HEK293 (cell line): ENCODE measurements at regions not wholly inside any gene's neighbourhood (a gene's known extent, or its start where the extent isn't known, plus 50 kb on each side); places are given as distances from the start of the nearest gene placed in this dataset.

Source experiments
- CTCF ChIA-PET: fragments of 350-600 bp; formaldehyde crosslinking; extraction: SDS; loops from one replicate; lab custom pipeline; 2021; ENCODE audit warnings: antibody characterized with exemption; lab: Yijun Ruan, JAX
- POLR2A ChIA-PET: fragments of 300-600 bp; formaldehyde crosslinking; extraction: SDS; loops from one replicate; lab custom pipeline; 2020; ENCODE audit warnings: antibody characterized with exemption, inconsistent platforms; lab: Yijun Ruan, JAX
- H3K27ac ChIP-seq: fragments of 200-500 bp; sonication (Bioruptor generic); 2 replicates; pipeline ENCODE4 v1.5.1; 2014; ENCODE audit warnings: low read depth, low read length, control low read depth, inconsistent platforms; ENCODE audit errors: extremely low read depth
- H3K36me3 ChIP-seq, 2 experiments: fragments of 200-500 bp in 1 of 2; sonication (Bioruptor generic) in 1 of 2; 1 replicate in 1 of 2; 2 replicates in 1 of 2; pipeline ENCODE4 v1.5.1; 2014 to 2017; ENCODE audit warnings: inconsistent platforms in 2 of 2, low read length in 2 of 2; ENCODE audit not compliant: control insufficient read depth in 2 of 2, insufficient read depth in 1 of 2
- H3K4me1 ChIP-seq: fragments of 200-500 bp; sonication (Bioruptor generic); 2 replicates; pipeline ENCODE4 v1.5.1; 2014; ENCODE audit warnings: mild to moderate bottlenecking, low read length, inconsistent platforms; ENCODE audit not compliant: control insufficient read depth, insufficient read depth
- H3K4me3 ChIP-seq: 2 replicates; pipeline ENCODE4 v1.5.1; 2011; ENCODE audit warnings: low read depth, mild to moderate bottlenecking, control low read depth, low read length, moderate library complexity
- H3K9me3 ChIP-seq: fragments of 200-500 bp; sonication (Bioruptor generic); 2 replicates; pipeline ENCODE4 v1.5.1; 2014; ENCODE audit warnings: low read depth, low read length, inconsistent platforms; ENCODE audit not compliant: control insufficient read depth, insufficient read depth
- IKZF3 ChIP-seq: fragments of 450-650 bp; IDR thresholded peaks from 2 replicates; pipeline ENCODE4 v1.5.0; 2018; ENCODE audit warnings: missing biosample characterization, mild to moderate bottlenecking, missing genetic modification characterization, moderate library complexity
- KLF7 ChIP-seq: fragments of 450-650 bp; formaldehyde crosslinking; IDR thresholded peaks from 2 replicates; pipeline ENCODE4 v1.5.1; 2016; ENCODE audit warnings: missing biosample characterization, missing genetic modification characterization, borderline replicate concordance
- MEIS1 ChIP-seq: sonication (generic); formaldehyde crosslinking; IDR thresholded peaks from 2 replicates; pipeline ENCODE4 v1.8.1; 2022; ENCODE audit warnings: missing genetic modification reagents, mild to moderate bottlenecking, borderline replicate concordance
- YY1 ChIP-seq: fragments of 450-650 bp; formaldehyde crosslinking; IDR thresholded peaks from 2 replicates; pipeline ENCODE4 v1.5.1; 2018; ENCODE audit warnings: missing biosample characterization, missing genetic modification characterization
- ZNF138 ChIP-seq: fragments of 450-650 bp; formaldehyde crosslinking; IDR thresholded peaks from 2 replicates; pipeline ENCODE4 v1.5.1; 2016; ENCODE audit warnings: missing biosample characterization, missing genetic modification characterization, borderline replicate concordance
- ZNF157 ChIP-seq: fragments of 450-650 bp; formaldehyde crosslinking; IDR thresholded peaks from 2 replicates; pipeline ENCODE4 v1.5.1; 2016; ENCODE audit warnings: missing biosample characterization, missing genetic modification characterization
- ZNF202 ChIP-seq: fragments of 450-650 bp; formaldehyde crosslinking; IDR thresholded peaks from 2 replicates; pipeline ENCODE4 v1.5.1; 2016; ENCODE audit warnings: missing biosample characterization, missing genetic modification characterization, borderline replicate concordance
- ZNF302 ChIP-seq: fragments of 450-650 bp; formaldehyde crosslinking; IDR thresholded peaks from 2 replicates; pipeline ENCODE4 v1.5.1; 2016; ENCODE audit warnings: missing biosample characterization, missing genetic modification characterization, low read depth
- ZNF600 ChIP-seq: fragments of 450-650 bp; formaldehyde crosslinking; IDR thresholded peaks from 2 replicates; pipeline ENCODE4 v1.5.1; 2016; ENCODE audit warnings: missing biosample characterization, missing genetic modification characterization
- ZNF692 ChIP-seq: fragments of 450-650 bp; formaldehyde crosslinking; IDR thresholded peaks from 2 replicates; pipeline ENCODE4 v1.5.1; 2016; ENCODE audit warnings: missing biosample characterization, missing genetic modification characterization
- ZNF791 ChIP-seq: fragments of 450-650 bp; formaldehyde crosslinking; IDR thresholded peaks from 2 replicates; pipeline ENCODE4 v1.5.1; 2016; ENCODE audit warnings: missing biosample characterization, missing genetic modification characterization
- ZNF792 ChIP-seq: fragments of 450-650 bp; formaldehyde crosslinking; IDR thresholded peaks from 2 replicates; pipeline ENCODE4 v1.5.1; 2016; ENCODE audit warnings: missing biosample characterization, missing genetic modification characterization
- ZXDB ChIP-seq: fragments of 450-650 bp; formaldehyde crosslinking; IDR thresholded peaks from 2 replicates; pipeline ENCODE4 v1.5.1; 2016; ENCODE audit warnings: missing biosample characterization, missing genetic modification characterization
- TF ChIP-seq, protein P1 (sequence below): fragments of 450-650 bp; formaldehyde crosslinking; IDR thresholded peaks from 2 replicates; pipeline ENCODE4 v1.5.1; 2016; ENCODE audit warnings: missing biosample characterization, missing genetic modification characterization
- TF ChIP-seq, protein P2 (sequence below): fragments of 450-650 bp; formaldehyde crosslinking; IDR thresholded peaks from 2 replicates; pipeline ENCODE4 v1.5.0; 2017; ENCODE audit warnings: missing biosample characterization, missing genetic modification characterization, borderline replicate concordance

DNA sequence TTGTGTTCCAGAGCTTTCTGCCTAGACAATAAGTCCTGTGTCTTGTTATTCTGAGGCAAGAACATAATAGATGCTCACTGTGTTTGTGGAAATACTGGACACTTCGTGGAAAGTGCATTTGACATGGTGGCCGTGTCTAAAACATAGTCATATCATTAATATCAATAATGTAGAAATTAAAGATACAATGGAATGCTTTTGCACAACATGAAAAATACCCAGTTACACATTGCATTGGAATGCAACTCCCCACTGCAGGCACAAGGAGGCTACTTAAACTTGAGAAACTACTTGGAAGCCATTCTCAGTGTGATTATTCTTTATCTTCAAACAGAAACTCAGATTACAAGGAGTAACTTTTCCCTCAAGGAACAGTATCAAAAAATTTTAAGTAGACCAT is 145.3 kb upstream of the ZNF462 start:
- no peaks in the 10 kb centered on the region for H3K36me3 ChIP-seq
- no peak overlapping the region for H3K27ac ChIP-seq
- no peaks in the 10 kb centered on the region for H3K4me1 ChIP-seq
- CTCF ChIA-PET = no interaction called here
- TF ChIP-seq ZNF600 (tag by site-specific recombination) = no peak
- TF ChIP-seq MEIS1 (CRISPR knock-in tag) = no peak
- TF ChIP-seq ZXDB (tag by site-specific recombination) = no peak
- no peak for TF ChIP-seq ZNF202 (tag by site-specific recombination)
- TF ChIP-seq, protein P1, sequence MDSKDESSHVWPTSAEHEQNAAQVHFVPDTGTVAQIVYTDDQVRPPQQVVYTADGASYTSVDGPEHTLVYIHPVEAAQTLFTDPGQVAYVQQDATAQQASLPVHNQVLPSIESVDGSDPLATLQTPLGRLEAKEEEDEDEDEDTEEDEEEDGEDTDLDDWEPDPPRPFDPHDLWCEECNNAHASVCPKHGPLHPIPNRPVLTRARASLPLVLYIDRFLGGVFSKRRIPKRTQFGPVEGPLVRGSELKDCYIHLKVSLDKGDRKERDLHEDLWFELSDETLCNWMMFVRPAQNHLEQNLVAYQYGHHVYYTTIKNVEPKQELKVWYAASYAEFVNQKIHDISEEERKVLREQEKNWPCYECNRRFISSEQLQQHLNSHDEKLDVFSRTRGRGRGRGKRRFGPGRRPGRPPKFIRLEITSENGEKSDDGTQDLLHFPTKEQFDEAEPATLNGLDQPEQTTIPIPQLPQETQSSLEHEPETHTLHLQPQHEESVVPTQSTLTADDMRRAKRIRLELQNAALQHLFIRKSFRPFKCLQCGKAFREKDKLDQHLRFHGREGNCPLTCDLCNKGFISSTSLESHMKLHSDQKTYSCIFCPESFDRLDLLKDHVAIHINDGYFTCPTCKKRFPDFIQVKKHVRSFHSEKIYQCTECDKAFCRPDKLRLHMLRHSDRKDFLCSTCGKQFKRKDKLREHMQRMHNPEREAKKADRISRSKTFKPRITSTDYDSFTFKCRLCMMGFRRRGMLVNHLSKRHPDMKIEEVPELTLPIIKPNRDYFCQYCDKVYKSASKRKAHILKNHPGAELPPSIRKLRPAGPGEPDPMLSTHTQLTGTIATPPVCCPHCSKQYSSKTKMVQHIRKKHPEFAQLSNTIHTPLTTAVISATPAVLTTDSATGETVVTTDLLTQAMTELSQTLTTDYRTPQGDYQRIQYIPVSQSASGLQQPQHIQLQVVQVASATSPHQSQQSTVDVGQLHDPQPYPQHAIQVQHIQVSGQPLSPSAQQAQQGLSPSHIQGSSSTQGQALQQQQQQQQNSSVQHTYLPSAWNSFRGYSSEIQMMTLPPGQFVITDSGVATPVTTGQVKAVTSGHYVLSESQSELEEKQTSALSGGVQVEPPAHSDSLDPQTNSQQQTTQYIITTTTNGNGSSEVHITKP = no peak
- TF ChIP-seq ZNF138 = no peak
- H3K4me3 ChIP-seq = no peak overlapping the region
- no peaks in the 10 kb centered on the region for H3K9me3 ChIP-seq
- POLR2A ChIA-PET = no interaction called here

DNA sequence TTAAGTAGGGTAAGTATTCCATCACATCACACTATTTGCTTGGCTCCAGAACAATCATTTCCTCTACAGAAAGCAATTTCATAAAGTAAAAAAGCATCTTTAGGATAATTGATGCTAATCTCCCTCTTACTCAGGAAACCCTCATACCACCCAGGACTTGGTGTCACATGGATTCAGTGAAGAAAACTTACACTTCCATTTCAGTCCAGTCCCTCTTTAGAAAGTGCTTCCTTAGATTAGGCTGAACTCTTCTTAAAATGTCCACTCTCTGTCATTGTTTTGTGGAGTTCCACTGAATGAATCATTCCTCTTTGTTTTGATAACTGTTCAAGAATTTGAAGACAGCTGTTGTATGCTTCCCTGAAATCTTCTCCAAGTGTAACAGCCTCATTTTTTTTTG is 144.0 kb upstream of the ZNF462 start:
- TF ChIP-seq IKZF3 (tag by site-specific recombination) (no peak), ZNF302 (tag by site-specific recombination) (no peak), ZNF157 (no peak), ZNF692 (tag by site-specific recombination) (no peak), ZNF791 (tag by site-specific recombination) (no peak), KLF7 (tag by site-specific recombination) (no peak), YY1 (tag by site-specific recombination) (no peak), ZNF792 (tag by site-specific recombination) (no peak)
- TF ChIP-seq, protein P2, sequence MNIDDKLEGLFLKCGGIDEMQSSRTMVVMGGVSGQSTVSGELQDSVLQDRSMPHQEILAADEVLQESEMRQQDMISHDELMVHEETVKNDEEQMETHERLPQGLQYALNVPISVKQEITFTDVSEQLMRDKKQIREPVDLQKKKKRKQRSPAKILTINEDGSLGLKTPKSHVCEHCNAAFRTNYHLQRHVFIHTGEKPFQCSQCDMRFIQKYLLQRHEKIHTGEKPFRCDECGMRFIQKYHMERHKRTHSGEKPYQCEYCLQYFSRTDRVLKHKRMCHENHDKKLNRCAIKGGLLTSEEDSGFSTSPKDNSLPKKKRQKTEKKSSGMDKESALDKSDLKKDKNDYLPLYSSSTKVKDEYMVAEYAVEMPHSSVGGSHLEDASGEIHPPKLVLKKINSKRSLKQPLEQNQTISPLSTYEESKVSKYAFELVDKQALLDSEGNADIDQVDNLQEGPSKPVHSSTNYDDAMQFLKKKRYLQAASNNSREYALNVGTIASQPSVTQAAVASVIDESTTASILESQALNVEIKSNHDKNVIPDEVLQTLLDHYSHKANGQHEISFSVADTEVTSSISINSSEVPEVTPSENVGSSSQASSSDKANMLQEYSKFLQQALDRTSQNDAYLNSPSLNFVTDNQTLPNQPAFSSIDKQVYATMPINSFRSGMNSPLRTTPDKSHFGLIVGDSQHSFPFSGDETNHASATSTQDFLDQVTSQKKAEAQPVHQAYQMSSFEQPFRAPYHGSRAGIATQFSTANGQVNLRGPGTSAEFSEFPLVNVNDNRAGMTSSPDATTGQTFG (tag by site-specific recombination) = no peak
- TF ChIP-seq, all 188 proteins: peak for 0
- Histone ChIP-seq H3K4me1 (no peaks in the 10 kb centered on the region), H3K4me3 (no peak overlapping the region), H3K36me3 (no peaks in the 10 kb centered on the region), H3K27ac (no peak overlapping the region), H3K9me3 (no peaks in the 10 kb centered on the region)
- ChIA-PET CTCF (no interaction called here), POLR2A (no interaction called here)
